Tibial nerve (tissue), 4 donors: ENCODE measurements at regions not wholly inside any gene's neighbourhood (a gene's known extent, or its start where the extent isn't known, plus 50 kb on each side); places are given as distances from the start of the nearest gene placed in this dataset.

Experiments
- CTCF ChIP-seq, 5 experiments: fragments of 200-600 bp in 3 of 5; fragments of 450-650 bp in 2 of 5; sonication (generic) in 3 of 5; IDR thresholded peaks; one replicate each; pipeline ENCODE4 v1.5.1; 2016 to 2019; ENCODE audit warnings: antibody characterized with exemption in 5 of 5, mild to moderate bottlenecking in 3 of 5, moderate library complexity in 2 of 5
- EP300 ChIP-seq, 2 donors: sonication (generic); formaldehyde crosslinking; IDR thresholded peaks; one replicate each; pipeline ENCODE4 v1.6.1; 2017; ENCODE audit warnings: antibody characterized with exemption in 2 of 2, mild to moderate bottlenecking in 1 of 2
- POLR2A ChIP-seq, 2 donors: fragments of 450-650 bp; IDR thresholded peaks; one replicate each; pipeline ENCODE4 v1.6.1; 2017; ENCODE audit warnings: antibody characterized with exemption in 2 of 2, mild to moderate bottlenecking in 2 of 2, moderate library complexity in 2 of 2

DNA sequence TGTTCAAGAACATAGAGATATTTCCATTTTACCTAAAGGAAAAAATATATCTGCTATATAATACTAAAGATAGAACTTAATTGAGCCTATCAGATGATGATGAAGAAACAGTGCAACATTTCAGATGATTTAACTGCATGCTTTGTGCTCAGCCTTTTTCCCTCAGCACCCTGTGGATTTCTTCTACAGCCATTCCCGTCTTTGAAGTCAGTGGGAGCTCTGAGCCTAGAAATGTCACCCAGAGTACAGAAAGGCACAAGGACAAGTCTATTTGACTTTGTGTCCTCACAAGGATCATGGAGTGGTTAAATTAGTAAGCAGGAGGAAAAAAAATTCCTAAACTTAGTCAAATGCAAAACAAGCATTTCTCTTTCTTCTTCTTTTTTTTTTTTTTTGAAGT is 994.0 kb upstream of the FLRT2 start:
- no peak for TF ChIP-seq POLR2A (IDR thresholded peaks at IDR 0.05)
- no peak for TF ChIP-seq CTCF (IDR thresholded peaks at IDR 0.05)
- no peak for TF ChIP-seq EP300 (IDR thresholded peaks at IDR 0.05)
